GM19023 (cell line): ENCODE measurements at regions not wholly inside any gene's neighbourhood (a gene's known extent, or its start where the extent isn't known, plus 50 kb on each side); places are given as distances from the start of the nearest gene placed in this dataset.
"Not testable (repeated sequence)": the region's sequence is repeated elsewhere in the genome, so short reads cannot be mapped to it uniquely, and the experiment has no call there.

Experiments
- ATAC-seq: cut with Tn5 transposase; IDR thresholded peaks from one replicate; pipeline ENCODE4 v1.9.1; 2021; ENCODE audit warnings: mild to moderate bottlenecking, moderate library complexity; ENCODE audit not compliant: unreplicated experiment

DNA sequence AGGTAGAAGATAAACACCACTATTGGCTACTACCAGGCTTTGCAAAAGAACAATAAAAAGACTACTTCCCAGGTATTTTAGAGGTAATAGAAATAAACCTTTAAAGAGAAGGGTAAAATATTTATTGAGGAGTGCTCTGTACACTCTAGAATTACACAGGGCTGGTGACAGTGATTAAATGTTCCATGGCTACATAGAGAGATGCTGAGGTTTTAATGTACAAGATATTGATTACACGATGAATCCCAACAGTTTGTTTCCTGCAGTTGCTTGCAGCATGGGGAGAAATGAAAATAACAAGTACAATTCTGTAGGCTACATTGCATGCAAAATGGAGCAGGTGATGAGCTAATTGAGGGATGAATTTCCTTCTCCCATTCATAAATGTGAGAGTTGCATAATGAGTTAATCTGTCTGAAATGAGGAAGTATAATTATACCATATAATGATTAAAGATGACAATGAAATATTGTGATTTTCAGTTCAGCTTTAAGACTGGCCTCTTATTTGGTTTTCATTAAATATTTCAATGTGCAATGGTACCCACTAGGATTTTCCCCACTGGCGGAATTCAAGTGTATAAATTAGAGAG, 266.1 kb downstream of the SOCS6 start:
- ATAC-seq, result no peak

DNA sequence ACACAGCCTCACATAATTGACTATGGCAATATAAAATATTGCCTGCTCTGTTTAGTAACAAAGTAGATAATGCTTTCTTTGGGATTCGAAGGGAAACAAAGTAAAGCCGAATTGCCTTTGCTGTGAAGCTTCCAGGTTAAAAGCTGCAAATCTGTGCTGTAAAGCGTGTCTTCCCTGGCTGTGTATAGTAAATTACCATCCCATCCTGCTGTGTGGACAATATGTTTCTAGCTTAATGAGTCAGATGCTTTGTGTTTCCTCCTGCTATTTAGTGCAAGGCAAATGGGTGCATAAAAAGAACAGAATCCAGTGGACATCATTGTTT, 265.1 kb downstream of the SOCS6 start:
- no peak for ATAC-seq

DNA sequence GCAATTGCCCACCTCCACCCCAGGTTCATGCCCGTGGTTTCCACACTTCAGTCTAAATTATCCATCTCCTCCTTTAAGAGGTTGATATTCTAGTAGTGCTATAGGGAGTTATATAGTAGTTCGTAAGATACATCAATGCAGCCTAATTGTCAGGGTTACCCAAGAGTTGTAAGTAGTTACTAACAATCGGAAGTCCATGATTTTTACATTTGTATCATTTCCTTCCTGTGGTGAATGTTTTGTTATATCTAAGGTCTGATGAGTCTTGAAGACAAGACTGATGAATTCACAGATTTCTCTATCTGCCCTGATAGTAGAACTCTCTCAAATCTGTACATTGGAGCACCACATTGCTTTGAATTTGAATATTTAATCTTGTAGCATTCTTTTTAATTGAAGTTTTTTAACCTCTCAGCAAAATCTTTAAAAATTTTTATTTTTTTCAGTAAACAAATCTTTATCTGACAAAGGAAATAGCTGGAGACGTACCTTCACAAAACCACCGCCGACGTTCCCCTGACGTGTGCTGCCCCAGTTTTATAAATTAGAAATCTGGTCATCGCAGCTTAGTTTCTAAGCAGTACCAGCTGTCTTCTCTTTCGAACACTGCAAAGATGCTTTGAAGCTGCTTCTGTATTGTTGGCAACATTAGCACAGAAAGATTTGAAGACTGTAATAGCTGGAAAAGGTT, 264.5 kb downstream of the SOCS6 start:
- ATAC-seq, result no peak

DNA sequence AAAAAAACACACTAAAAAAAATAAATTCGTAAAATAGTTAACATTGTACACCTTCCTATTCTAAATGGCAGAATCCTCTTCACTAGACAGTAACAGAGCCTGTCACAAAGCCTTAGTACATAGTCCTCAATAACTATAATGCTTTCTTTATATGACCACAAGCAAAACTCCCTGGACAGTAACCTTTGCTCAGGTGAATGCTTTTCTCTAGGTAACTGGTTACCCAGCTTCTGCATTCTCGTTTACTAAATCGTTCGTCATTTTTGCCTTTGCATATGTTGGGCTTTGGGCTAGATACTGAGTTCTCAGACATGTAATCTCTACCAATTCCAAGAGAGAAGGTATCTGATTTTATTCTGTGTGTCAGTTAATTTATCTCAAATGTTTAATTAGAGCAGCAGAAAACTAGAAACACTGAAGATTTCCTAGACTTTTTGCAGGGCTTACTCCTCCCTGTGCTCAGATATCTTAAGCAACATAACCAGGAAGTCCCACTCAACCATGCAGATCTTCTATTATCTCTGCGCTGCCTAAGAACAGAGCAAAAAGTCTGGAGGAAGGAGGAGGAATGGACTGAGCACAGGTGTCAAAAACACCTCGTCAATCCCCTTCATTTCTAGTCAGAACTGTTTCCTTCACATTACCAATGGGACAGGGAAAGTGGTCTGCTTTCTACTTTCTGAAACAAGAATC, 247.7 kb downstream of the SOCS6 start:
- no peak for ATAC-seq

DNA sequence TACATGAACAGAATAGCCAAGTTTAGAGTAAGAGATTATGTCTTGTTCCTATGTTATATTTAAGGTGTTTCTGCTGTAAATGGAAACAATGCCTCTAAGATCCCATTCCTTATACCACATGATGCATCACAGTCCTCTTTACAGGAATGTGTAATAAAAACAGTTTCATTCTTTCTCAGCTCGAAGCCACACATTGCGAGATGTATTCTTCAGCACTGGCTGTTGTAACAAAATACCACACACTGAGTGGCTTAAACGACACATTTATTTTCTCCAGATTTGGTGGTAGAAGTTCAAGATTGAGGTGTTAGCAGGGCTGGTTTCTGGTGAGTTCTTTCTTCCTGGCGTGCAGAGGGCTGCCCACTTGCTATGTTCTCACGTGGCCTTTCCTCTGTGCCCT, 246.2 kb downstream of the SOCS6 start:
- ATAC-seq, result no peak

DNA sequence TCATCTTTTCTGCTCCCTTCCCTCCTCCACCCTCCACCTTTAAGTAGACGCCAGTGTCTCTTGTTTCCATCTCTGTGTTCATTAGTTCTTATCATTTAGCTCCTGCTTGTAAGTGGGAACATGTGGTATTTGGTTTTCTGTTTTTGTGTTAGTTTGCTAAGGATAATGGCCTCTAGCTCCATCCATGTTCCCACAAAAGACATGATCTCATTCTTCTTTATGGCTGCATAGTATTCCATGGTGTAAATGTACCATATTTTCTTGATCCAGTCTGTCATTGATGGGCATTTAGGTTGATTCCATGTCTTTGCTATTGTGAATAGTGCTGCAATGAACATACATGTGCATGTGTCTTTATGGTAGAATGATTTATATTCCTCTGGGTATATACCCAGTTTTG, 236.5 kb downstream of the SOCS6 start:
- not testable (repeated sequence) for ATAC-seq

DNA sequence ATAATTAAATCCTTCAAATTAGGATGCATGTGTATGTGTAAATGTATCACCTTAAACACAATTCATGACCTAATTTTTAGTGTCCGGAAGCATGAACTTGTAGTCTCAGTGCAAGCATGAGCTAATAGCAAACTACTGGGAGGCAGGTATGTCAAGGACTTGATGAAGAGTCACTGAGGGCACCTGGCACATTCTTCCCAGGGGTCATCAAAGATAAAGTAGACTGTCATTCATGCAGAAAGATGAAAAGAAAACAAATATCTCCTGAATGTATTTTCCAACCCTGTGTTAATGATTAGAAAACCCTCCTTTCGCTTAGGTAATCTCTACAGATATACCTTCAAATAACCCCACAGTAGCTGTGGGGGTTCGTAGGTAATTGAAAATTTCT, 234.9 kb downstream of the SOCS6 start:
- ATAC-seq, result no peak

DNA sequence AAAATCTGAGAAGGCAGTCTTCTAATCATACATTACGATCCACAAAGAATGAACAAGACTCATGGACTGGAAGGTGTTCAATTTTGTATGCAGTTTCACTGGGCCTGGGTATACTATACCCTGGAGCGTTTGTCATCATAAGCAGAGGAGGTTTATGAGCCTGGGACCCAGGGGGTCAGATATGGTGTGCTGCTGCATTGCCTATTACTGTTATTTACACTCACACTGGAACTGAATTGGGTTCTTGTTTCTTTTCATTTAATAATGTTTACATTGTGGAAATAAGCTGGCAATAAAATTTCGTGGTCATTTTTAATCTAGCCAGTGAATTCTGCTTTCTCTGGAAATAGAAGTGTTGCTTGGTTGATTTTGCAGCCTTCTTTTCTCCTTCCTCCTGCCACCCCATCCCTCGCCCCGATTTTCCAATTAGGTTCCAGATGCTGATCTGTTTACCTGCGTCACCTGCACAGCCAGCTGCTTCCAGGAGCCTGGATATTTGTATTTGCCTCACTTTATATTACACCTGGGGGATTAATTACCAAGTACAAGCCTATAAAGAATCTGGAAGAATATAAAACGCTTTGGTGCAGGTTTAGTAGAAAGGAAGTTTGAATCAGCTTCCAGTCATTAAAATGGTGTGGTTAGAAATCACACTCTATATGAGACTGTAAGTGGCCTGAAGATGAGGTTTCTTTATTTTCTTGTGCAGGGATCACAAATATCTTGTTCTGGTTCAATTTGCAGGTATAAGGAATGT, 234.4 kb downstream of the SOCS6 start:
- ATAC-seq, result no peak

DNA sequence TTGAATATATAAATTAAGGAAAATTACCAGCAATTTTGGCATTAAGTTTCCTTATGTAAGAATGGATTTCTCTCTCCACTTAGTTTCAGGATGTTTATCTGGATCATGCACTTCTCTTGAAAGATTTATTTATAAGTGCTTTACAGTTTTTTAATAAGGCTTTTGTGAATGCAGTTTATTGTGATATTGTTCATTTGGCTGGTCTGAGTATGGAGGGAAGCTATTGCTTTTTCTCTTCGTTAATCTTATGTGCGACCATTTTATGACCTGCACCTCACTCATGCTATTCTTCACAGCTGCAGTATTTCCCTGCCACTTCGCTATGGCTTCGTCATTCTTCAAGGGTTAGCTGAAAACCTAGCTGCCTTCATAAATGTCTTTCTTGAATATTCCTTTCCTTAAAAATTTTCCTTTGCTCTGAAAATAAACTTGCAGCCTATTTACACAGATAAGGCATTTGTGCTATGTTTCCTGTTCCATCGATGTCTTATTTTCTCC, 233.4 kb downstream of the SOCS6 start:
- ATAC-seq, result no peak

DNA sequence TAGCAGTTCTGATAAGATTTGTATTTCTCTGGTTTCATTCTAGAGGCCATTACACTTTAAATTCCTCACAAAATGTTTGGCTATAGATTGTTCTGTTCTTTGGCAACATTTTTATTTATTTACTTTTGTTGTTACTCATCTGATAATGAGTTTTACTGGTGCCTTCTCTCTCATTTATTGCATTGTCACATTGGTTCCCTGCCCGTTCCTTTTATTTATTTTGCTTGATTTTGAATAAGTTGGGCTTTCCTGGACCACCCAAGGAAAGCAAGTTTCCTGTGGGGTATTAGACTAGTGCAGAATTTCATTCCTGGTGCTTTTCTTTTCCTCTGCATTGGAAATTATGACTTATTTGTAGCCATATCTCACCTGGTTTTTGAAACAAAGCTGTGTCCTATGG, 232.0 kb downstream of the SOCS6 start:
- ATAC-seq, result no peak

DNA sequence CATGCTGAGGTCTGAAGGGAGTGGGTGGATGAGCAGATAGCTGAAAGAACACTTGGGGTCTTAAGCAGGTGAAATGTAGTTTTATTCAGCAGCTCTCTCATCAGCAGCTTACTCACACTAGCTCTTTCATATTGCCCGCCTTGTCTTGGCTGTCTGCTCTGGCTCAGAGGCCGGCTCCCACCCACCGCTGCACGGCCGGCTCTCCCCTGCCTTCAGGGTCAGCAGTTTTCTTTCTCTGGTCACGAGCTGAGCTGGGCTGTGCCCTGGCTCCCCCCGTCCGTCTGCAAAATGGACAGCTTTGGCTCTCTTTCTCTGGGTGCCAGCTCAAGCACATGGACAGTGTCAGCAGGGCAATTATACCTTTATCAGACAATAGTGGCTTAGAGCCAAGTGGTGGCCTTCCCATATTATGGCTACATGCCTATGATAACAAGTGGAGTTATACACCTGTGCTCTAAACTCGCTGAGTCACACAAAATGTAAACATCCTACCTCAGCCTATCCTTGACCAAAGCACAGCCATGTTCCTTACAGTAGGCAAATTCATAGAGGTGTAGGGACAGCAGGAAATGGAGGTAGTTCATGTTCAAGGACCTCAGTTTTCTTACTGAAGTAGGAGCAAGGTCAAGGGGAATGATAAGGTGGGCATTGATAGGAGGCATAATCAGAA, 224.8 kb downstream of the SOCS6 start:
- ATAC-seq, result no peak

DNA sequence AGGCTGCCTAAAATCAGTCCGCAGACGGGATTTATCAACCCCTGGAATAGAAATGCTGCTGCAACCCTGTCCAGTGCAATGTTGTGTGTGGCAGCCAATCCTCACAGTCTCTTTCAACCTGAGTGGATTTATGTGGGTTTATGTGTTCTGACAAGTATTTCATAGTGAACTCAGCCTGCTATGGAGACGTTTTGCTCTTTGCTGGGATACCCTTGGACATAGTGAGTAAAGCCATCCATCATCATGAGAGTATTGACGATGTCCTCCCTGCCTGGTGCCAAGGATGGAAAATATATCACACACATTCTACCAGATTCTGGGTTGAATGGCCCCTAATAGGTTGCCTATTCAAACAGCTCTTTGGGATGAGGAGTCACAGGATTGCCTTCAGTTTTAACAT, 219.1 kb downstream of the SOCS6 start:
- ATAC-seq, result no peak

DNA sequence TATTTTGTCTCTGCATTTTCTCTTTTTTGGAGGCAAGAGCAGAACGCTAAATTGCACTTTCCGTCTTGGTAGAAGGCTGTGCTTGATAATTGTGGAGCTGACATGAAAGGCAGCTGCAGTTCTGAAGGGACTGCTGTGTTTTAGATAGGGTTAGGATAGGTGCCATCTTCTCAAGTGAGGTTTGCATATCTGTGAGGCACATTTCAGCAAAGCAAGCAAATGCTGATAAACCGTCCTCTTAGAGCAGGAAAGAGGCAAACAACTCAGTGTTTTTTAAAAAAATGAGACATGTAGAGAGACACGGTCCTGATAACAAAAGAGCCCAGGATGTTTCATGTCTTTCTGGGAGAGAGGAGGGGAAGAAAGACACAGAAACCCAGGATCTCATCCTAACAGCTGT, 217.7 kb downstream of the SOCS6 start:
- ATAC-seq, result no peak

DNA sequence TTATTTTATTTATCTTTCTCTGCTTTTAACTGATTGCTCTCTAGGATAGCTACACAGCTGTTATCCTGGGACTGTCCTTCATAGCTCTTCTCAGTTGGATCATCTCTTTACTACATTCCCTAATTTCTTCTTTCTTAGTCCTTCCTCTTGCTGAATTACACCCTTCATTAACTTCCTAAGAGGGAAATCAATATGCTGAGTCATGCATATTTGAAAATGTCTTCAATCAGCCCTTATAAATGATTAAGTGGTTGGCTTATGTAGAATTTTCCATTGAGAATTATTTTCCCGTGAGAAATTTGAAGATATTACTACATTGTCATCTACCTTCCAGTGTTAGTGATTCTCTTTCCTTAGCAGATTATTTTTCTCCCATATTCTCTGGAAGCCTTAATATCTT, 214.2 kb downstream of the SOCS6 start:
- no peak for ATAC-seq

DNA sequence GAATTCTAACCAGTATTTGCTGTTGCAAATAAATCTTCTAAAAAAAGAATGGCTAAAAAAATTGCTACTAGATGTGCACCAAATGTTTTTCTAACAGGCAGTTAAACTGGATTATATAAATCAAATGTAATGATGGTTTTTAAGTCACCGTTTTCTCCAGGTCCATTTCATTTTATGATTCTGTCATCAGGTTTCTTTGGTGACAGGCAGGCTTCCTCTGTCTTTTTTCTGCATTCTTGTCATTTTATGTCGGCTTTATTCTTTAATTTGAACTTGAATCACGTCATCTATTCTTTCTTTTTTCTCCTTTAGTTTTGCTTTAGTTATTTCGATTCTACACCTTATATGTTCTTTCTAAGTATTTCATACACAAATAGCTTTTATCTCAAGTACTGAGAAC, 212.5 kb downstream of the SOCS6 start:
- ATAC-seq, result no peak

DNA sequence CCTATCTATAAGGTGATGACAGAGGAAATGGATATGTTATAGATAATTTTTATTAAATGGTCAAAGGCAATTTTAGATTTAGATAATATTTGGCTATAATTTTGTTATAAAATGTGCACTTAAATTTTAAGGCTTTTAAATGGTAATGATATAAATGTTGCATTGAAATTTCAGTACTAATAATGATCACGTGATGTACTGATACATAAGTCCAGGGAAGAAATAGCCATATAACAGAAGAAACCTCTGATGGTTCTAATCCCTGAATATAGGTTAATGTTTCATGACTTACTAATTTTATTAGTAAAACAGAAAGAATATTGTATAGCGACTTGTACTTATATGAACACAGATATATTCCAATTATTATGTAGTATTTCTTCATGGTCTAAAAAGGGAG, 211.9 kb downstream of the SOCS6 start:
- no peak for ATAC-seq

DNA sequence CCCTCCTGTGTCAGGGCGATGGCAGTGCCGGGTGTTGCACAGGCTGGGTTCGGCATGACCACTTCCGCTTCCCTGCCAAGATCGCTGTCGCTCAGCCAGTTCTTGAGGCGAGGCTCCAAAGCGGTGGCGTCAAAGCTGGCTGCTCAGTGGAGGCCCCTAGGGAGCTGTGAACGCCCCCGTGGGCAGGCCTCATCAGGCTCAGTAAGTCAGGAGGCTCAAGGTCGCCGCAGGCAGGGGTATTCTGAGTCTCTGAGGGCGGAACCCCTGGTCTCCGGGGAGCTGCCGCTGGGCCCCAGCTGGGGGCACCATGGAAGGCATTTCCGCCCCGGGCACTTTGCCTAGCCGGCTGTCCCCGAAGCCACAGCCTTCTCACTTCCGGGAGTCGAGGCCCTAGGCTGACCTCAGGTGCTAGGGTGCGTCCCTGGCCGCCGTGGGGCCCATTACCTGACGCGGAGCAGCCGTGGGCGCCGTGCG, 210.4 kb downstream of the SOCS6 start:
- no peak for ATAC-seq

DNA sequence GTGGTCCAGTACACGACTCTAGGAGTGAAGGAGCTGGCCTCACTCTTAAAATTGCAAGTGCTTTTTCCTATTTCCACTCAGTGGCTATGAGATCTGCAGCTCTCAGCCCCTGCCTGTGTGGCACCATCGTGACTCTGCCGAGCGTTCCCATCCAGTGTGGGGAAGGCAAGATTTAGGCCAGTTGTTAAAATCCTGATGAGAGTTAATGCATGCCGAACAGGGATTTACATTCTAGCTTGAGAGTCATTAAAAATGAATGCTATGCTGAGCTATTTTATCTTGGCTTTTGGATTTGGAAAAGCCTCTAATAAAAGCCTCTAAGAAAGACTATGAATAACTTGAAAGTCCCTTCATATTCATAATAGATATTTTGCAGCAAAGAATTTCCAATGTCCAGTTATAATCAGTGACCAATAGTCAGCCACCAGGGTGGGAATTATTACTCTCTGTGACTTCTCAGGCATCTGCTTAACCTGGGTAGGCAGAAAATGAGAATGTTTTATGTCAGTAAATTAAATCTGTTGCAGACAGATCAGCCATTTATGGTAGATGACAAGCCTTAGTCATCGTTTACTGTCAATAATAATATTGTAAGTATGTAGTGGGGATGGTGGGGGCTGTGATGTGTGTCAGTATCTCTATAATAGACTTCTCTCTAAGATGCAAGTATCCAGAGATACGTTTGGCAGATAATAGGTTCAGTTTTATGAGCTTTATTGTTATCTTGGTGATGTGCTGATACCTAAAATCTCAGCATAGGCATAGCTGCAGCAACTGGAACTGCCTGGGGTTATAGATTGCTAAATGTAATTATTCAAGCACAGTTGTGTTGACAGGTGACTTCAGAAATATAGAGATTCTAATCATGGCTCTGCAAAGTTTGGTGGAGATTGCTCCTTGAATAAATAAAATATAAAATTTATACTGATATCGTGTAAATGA, 207.8 kb downstream of the SOCS6 start:
- ATAC-seq, result no peak

DNA sequence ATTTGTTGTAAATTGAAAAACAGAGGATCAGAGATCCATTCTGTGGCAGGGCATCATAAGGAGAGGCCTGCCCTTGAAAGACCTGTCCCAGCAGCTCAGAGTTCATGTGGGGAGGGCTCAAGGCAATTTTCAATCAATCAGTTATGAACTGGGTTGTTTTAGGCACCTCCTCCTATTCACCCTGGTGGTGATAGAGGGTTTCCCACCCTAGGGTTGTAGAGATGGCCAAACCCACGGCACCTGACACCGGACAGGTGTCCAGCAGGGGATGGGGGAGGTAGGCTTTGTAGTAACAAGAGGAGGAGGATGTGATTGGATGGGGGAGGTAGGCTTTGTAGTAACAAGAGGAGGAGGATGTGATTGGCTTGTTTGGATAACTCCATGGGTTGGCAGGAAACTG, 205.7 kb downstream of the SOCS6 start:
- ATAC-seq, result no peak

DNA sequence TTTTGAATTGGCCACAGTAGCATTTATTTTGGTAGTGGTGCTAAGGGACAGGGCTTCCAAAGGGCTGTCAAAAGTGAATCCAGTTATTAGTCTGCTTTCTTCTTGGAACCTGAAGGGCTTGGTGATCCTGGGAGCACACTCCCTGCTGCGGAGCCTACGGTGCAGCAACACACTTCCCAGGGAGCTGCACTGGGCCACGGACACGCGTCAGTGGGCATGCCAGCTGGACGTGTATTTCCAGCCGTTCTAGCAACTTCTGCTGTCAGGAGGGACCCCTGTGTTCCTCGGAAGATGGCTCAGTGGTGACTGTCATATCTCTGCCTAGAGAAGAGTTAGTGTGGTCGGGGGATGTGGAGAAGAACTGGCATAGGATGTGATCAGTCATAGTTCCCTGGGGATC, 204.6 kb downstream of the SOCS6 start:
- no peak for ATAC-seq
